CD4-positive, alpha-beta T cell treated with Interferon gamma for 1 hour (primary cell): ENCODE measurements at regions not wholly inside any gene's neighbourhood (a gene's known extent, or its start where the extent isn't known, plus 50 kb on each side); places are given as distances from the start of the nearest gene placed in this dataset.

ENCODE experiments used
- DNase-seq: peaks from one replicate; pipeline ENCODE4 v3.0.0-alpha.2; 2020

- no peak for DNase-seq
Measured at GRCh38 chr22:27329131-27329850, 472.3 kb downstream of the MN1 start.

- DNase-seq: no peak
Measured at GRCh38 chr22:27329966-27330645, 471.4 kb downstream of the MN1 start.

DNA sequence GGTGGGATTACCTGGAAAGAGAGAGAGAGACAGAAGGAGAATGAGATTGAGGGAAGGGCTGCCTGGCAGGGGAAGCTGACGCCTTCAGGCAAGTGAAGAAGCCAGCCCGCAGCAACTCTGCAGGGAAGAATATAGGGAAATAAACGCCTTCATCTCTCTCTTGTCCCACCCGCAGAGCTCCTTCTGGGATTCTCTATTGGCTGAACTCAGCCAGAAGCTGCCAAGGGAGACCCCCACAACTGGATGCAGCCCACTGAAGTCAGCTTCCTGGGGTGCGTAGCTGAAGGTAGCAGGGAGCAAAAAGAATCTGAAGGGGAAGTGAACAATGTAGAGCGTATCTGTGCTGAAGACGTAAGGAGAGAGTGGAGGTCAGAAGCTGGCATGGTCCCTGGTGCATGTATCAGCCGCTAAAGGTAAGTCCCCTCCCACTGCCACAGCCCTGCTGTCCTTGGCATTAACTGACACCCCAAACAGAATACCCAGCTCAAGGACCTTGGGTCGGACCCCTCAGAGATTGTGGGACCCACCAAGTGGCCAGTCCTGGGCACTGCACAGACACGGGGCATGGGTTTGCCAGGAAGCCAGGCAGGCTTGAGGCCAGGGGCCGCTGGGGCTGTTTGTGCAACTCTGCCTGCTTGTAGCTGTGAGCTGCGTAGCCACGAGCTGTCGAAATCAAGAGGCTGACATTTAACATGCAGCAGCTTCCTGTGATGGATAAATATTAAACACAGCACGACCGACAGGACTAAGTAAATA is 469.9 kb downstream of the MN1 start:
- no peak for DNase-seq

DNA sequence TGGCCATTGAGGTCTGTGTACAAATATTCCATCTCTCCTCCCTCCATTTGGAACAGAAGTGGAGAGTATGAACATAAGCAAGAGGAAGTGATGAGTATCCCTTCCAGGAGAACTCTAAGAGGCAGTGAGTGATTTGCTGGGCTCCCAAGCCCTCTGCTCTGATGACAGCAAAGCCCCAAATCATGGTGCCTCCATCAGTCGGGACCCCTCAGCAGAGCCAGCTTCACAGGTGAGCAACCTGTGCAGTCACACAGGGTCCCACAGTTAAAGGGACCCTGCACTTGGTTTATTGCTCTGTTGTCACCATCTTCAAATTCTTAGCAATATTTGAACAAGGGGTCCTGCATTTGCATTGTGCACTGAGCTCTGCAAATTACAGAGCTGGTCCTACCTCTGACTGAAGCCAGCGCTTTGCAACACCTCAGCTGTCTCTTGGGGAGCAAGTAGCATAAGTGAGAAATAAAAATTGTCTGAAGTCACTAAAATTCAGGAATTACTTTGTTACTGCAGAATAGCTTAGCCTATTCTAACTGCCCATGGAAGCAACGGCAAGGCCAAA is 466.4 kb downstream of the MN1 start:
- no peak for DNase-seq

GRCh38 chr22:27336151-27337090 is 465.1 kb downstream of the MN1 start:
- DNase-seq: no peak

- DNase-seq: no peak
Measured at GRCh38 chr22:27337676-27338075, 463.9 kb downstream of the MN1 start.

DNA sequence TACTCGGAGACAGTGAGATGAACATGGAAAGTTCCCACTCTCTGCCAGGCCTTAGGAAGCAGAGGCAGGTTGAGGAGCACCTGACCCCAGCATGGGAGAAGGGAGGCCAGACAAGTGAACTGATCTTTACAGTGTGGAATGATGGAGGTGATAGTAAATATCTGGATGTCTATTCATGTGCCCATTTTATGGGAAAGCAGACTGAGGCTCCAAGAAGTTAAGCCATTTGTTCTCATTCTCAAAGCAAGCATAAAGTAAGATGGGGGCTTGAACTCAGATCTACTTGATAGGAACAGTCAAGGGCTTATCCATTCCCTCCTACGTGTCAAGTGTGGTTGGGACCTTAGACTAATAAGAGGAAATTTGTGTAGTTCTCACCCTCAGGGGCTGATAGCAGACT is 461.5 kb downstream of the MN1 start:
- DNase-seq: no peak

- DNase-seq: no peak
Measured at GRCh38 chr22:27344546-27344945, 457.0 kb downstream of the MN1 start.

DNA sequence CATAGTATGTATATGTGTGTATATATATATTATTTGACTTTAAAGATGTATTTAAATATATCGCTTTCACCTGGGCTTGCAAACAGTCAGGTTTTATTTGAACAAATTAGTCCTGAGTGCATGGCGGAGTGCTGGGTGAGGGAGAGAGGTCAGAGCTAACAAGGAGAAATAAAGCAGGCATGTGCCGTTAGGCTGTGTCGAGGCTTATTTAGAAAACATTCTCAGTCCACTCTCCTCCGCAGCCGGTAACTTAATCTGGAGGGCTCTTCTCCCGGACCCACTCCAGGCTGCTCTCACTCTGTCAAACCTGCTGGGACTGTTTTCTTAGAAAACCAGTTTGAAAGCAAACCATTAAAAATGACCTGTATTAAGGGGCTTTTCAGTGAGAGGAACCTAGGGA is 455.9 kb downstream of the MN1 start:
- no peak for DNase-seq

DNA sequence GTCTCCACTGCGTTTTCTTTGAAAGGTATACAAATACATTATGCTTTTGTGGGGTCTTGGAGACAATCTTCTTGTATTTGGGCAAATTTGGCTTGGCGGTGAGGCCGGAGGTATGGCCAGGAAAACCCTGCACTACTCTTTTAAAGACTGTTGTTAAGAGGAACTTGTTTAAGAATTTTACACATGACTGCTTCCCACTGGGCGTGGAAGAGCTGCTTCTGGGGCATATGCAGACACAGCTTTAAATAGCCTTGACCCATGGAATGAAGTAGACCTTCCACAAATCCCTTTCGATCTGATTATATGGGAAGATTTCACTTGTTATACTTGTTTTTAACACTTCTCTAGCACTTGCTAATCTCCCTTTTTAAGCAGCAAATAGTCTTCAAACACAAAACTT is 453.6 kb downstream of the MN1 start:
- DNase-seq: no peak

- no peak for DNase-seq
Measured at GRCh38 chr22:27348634-27349033, 452.9 kb downstream of the MN1 start.

DNA sequence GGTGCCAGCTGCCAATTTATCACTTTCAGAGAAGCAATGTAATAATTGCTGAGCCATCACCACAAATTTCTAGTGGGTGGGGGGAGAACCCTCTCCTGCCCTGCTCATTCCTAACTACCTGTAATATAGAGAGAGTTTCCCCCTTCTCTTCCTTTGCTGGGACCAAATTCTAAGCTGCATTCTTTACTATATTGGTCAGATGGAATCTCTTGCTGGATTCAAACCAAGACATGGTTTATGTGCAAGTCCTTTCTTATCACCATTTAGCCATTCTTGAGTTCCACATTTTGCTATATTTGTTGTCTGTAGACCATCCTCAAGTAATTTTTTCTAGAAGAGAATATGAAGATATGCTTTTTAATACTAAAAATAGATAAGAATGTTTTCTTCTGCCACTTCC is 452.1 kb downstream of the MN1 start:
- no peak for DNase-seq

- DNase-seq: no peak
Measured at GRCh38 chr22:27350306-27350705, 451.2 kb downstream of the MN1 start.

- no peak for DNase-seq
Measured at GRCh38 chr22:27352426-27352825, 449.1 kb downstream of the MN1 start.

- no peak for DNase-seq
Measured at GRCh38 chr22:27358096-27358870, 443.3 kb downstream of the MN1 start.

DNA sequence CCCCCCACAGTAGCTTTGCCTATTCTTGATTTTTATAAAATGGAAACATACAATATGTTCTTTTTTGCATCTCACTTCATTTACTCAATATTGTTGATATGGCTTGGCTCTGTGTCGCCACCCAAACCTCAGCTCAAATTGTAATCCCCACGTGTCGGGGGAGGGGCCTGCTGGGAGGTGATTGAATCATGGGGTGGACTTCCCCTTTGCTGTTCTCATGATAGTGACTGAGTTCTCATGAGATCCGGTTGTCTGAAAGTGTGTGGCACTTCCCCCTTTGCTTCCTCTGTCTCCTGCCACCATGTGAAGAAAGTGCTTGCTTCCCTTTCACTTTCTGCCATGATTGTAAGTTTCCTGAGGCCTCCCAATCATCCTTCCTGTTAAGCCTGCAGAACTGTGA is 431.3 kb downstream of the MN1 start:
- DNase-seq: no peak

- no peak for DNase-seq
Measured at GRCh38 chr22:27370987-27371386, 430.6 kb downstream of the MN1 start.

DNA sequence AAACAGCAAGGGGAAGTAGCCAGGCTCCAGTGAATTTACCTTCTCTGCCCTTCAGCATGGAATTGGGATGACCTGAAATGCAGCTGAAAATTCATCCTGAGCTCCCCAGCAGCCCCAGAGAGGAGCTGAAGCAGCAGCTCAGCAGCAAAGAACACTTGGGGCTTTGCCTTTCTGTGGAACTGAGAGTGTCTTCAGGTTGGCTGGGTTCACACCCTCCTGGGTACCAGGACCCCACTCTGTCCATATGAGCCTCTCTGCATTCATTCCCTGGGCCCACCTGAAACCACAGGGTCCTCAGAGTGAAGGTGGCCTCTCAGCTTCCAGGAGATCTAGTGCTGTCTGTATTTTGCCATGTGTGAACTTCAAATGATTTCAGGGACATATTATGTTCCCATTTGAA is 429.2 kb downstream of the MN1 start:
- DNase-seq: no peak

DNA sequence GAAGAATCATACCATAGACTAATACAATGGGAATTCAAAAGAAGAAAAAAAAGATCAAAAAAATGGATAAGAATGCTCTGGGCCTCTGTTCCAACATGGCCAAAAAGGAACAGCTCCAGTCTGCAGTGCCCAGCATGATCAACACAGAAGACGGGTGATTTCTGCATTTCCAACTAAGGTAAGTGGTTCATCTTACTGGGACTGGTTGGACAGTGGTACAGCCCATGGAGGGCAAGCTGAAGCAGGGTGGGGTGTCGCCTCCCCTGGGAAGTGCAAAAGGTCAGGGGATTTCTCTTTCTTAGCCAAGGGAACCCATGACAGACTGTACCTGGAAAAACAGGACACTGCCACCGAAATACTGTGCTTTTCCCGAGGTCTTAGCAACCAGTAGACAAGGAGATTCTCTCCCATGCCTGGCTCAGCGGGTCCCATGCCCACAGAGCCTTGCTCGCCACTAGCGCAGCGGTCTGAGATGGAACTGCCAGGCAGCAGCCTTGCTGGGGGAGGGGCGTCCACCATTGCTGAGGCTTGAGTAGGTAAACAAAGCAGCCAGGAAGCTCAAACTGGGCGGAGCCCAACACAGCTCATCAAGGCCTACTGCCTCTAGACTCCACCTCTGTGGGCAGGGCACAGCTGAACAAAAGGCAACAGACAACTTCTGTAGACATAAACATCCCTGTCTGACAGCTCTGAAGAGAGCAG is 428.4 kb downstream of the MN1 start:
- DNase-seq: no peak

DNA sequence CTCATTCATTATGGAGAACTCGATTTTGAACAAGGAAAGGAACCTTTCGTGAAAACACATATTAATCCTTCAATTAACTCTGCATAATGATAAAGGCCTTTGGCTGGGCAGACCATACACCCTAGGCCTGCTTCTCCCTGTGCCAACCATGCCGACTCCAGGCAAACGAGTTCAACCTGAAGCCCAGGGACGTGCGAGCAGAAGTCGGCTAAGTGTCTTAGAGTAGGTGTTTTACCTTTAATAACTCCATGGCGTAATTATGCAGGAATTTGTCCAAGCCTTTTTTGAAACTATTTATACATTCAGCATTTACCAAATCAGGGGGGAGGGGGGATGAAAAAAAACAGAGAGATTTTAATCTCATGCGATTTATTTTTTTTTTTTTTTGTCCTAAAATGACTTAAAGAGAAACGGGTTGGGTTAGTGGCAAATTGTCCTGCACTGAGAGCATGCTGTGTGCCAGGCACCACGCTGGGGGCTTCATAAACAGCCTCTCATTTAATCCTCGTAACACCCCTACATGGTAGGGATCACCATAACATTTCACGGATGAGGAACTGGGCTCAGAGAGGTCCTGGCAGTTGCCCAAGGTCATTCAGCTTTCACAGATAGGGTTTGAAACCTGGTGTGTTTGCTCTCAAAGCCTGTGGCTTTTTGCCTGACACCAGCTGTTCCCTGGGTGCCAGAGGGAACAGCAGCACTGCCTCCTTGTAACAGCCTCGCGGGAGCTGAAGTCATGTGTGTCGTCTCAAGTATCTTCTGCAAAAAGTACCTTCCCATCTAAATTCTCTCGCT is 423.9 kb downstream of the MN1 start:
- no peak for DNase-seq
